OCI-LY3 (cell line): ENCODE measurements at regions not wholly inside any gene's neighbourhood (a gene's known extent, or its start where the extent isn't known, plus 50 kb on each side); places are given as distances from the start of the nearest gene placed in this dataset.

Source experiments
- EZH2phosphoT487 ChIP-seq: fragments of 200-600 bp; shearing (Covaris generic); IDR thresholded peaks from 2 replicates; pipeline ENCODE4 v1.6.1; 2018; ENCODE audit warnings: antibody characterized with exemption, mixed run types, low read depth
- TF ChIP-seq, protein P1 (sequence below): fragments of 200-600, 300-600 bp; sonication (generic); IDR thresholded peaks from 2 replicates; pipeline ENCODE4 v1.5.1; 2014; ENCODE audit warnings: antibody characterized with exemption, low read length, low read depth

DNA sequence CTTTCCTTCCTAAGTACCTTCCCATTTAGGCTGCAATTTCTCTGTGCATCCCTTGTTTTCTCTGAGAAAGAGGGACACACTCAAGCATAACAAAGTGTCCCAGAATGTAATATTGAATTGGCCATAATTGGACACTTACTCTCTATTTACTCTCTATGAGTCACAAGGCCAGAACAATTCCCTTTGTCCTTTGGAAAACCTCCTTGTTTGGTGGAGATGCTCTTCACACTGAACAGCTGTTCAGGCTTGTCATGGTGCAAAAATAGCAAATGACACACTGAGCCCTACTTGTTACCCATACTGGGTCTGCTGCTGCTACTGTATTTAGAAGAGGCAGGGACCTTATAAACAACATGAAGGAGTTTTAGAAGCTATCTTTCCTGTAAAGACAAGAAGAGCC is 1590.5 kb upstream of the TMEM132C start:
- TF ChIP-seq, protein P1, sequence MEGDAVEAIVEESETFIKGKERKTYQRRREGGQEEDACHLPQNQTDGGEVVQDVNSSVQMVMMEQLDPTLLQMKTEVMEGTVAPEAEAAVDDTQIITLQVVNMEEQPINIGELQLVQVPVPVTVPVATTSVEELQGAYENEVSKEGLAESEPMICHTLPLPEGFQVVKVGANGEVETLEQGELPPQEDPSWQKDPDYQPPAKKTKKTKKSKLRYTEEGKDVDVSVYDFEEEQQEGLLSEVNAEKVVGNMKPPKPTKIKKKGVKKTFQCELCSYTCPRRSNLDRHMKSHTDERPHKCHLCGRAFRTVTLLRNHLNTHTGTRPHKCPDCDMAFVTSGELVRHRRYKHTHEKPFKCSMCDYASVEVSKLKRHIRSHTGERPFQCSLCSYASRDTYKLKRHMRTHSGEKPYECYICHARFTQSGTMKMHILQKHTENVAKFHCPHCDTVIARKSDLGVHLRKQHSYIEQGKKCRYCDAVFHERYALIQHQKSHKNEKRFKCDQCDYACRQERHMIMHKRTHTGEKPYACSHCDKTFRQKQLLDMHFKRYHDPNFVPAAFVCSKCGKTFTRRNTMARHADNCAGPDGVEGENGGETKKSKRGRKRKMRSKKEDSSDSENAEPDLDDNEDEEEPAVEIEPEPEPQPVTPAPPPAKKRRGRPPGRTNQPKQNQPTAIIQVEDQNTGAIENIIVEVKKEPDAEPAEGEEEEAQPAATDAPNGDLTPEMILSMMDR = no peak
- no peak for TF ChIP-seq EZH2phosphoT487
